SK-N-SH (cell line): ENCODE measurements at regions not wholly inside any gene's neighbourhood (a gene's known extent, or its start where the extent isn't known, plus 50 kb on each side); places are given as distances from the start of the nearest gene placed in this dataset.

Experiments
- CTCF ChIA-PET: fragments of 300-600, 350-600 bp; formaldehyde crosslinking; extraction: SDS; loops from one replicate; lab custom pipeline; 2021; lab: Yijun Ruan, JAX
- POLR2A ChIA-PET: fragments of 350-600 bp; sonication (Branson Sonifier 250); formaldehyde crosslinking; extraction: SDS; loops from one replicate; lab custom pipeline; 2020; ENCODE audit warnings: antibody characterized with exemption, inconsistent platforms; lab: Yijun Ruan, JAX
- DNase-seq: peaks from one replicate; pipeline ENCODE4 v3.0.0; 2012
- H2AFZ ChIP-seq: fragments of 200-600 bp; sonication (generic); 2 replicates; pipeline ENCODE4 v1.8.1; 2016; ENCODE audit warnings: antibody characterized with exemption, mild to moderate bottlenecking, low read depth
- H3F3A ChIP-seq: fragments of 200-600 bp; sonication (generic); replicated peaks from 2 replicates; pipeline ENCODE3; 2016; ENCODE audit warnings: antibody characterized with exemption, mild to moderate bottlenecking; ENCODE audit not compliant: insufficient read depth
- H3K27ac ChIP-seq, 2 experiments: fragments of 200-500 bp in 1 of 2; fragments of 200-600 bp in 1 of 2; sonication (Bioruptor generic) in 1 of 2; sonication (generic), shearing (Covaris generic) in 1 of 2; 2 replicates each; pipeline versions ENCODE4 v1.5.1 to v1.6.1; 2014 to 2016; ENCODE audit warnings: low read depth in 2 of 2, inconsistent platforms in 1 of 2, low read length in 1 of 2, mild to moderate bottlenecking in 1 of 2, mixed read lengths in 1 of 2
- H3K27me3 ChIP-seq: fragments of 200-600 bp; sonication (generic), shearing (Covaris generic); 2 replicates; pipeline ENCODE4 v1.6.1; 2016; ENCODE audit warnings: mixed run types; ENCODE audit not compliant: insufficient read depth
- H3K36me3 ChIP-seq, 2 experiments: fragments of 200-500 bp in 1 of 2; fragments of 200-600 bp in 1 of 2; sonication (Bioruptor generic) in 1 of 2; sonication (generic) in 1 of 2; replicated peaks in 1 of 2; 2 replicates each; pipeline versions ENCODE3 to v1.5.1; 2014 to 2016; ENCODE audit warnings: low read length in 1 of 2, mild to moderate bottlenecking in 1 of 2; ENCODE audit not compliant: insufficient read depth in 2 of 2, control insufficient read depth in 1 of 2
- H3K4me1 ChIP-seq, 2 experiments: fragments of 200-500 bp in 1 of 2; fragments of 200-600 bp in 1 of 2; sonication (Bioruptor generic) in 1 of 2; sonication (generic), shearing (Covaris generic) in 1 of 2; 2 replicates each; pipeline versions ENCODE4 v1.5.1 to v1.6.1; 2014 to 2016; ENCODE audit warnings: low read depth in 1 of 2, low read length in 1 of 2, mixed run types in 1 of 2; ENCODE audit not compliant: insufficient read depth in 2 of 2, control insufficient read depth in 1 of 2
- H3K4me2 ChIP-seq: fragments of 200-600 bp; sonication (generic), shearing (Covaris generic); 2 replicates; pipeline ENCODE4 v1.6.1; 2017; ENCODE audit warnings: mixed run types
- H3K4me3 ChIP-seq, 2 experiments: fragments of 200-500 bp in 1 of 2; fragments of 200-600 bp in 1 of 2; sonication (Bioruptor generic) in 1 of 2; sonication (generic), shearing (Covaris generic) in 1 of 2; 2 replicates each; pipeline versions ENCODE4 v1.5.1 to v1.8.1; 2014 to 2016; ENCODE audit warnings: low read depth in 2 of 2, inconsistent platforms in 1 of 2, low read length in 1 of 2, mild to moderate bottlenecking in 1 of 2, mixed read lengths in 1 of 2, moderate library complexity in 1 of 2
- H3K79me2 ChIP-seq: fragments of 200-600 bp; sonication (generic); 2 replicates; pipeline ENCODE4 v1.8.1; 2017; ENCODE audit warnings: mild to moderate bottlenecking; ENCODE audit not compliant: insufficient read depth
- H3K9ac ChIP-seq: fragments of 200-600 bp; sonication (generic); 2 replicates; pipeline ENCODE4 v1.6.1; 2017; ENCODE audit warnings: mixed run types
- H3K9me2 ChIP-seq: fragments of 200-600 bp; sonication (generic); 2 replicates; pipeline ENCODE4 v1.6.1; 2017; ENCODE audit warnings: mixed run types
- H3K9me3 ChIP-seq: fragments of 200-600 bp; sonication (generic); 2 replicates; pipeline ENCODE4 v1.6.1; 2017; ENCODE audit warnings: mixed run types, mild to moderate bottlenecking, moderate library complexity
- H4K20me1 ChIP-seq: fragments of 200-600 bp; sonication (generic); 2 replicates; pipeline ENCODE4 v1.6.1; 2017; ENCODE audit warnings: mild to moderate bottlenecking, mixed run types; ENCODE audit not compliant: insufficient read depth
- CHD2 ChIP-seq: fragments of 150-350 bp; IDR thresholded peaks from 2 replicates; pipeline ENCODE4 v1.6.1; 2018; ENCODE audit warnings: low read length; ENCODE audit not compliant: partially characterized antibody
- CTCF ChIP-seq: fragments of 200-600 bp; sonication (generic); IDR thresholded peaks from 2 replicates; pipeline ENCODE4 v1.6.1; 2017; ENCODE audit warnings: antibody characterized with exemption, mild to moderate bottlenecking, moderate library complexity
- EP300 ChIP-seq, 2 experiments: IDR thresholded peaks; 2 replicates each; pipeline versions ENCODE4 v1.4.0 to v1.6.1; 2012; ENCODE audit warnings: borderline replicate concordance in 1 of 2, low read depth in 1 of 2, low read length in 1 of 2
- EZH2phosphoT487 ChIP-seq: fragments of 200-600 bp; sonication (generic); IDR thresholded peaks from 2 replicates; pipeline ENCODE4 v1.6.1; 2017; ENCODE audit warnings: low read depth, mixed run types, mild to moderate bottlenecking, antibody characterized with exemption, moderate library complexity, borderline replicate concordance
- FOSL2 ChIP-seq: IDR thresholded peaks from 2 replicates; pipeline ENCODE4 v1.4.0; 2012; ENCODE audit warnings: low read depth, mild to moderate bottlenecking, moderate library complexity, borderline replicate concordance
- FOXM1 ChIP-seq: IDR thresholded peaks from 2 replicates; pipeline ENCODE4 v1.4.0; 2012; ENCODE audit warnings: low read depth, mild to moderate bottlenecking
- GABPA ChIP-seq: IDR thresholded peaks from 2 replicates; pipeline ENCODE4 v1.4.0; 2012; ENCODE audit warnings: low read depth, mild to moderate bottlenecking
- GATA2 ChIP-seq: sonication (generic); formaldehyde crosslinking; IDR thresholded peaks from 2 replicates; pipeline ENCODE4 v1.5.0; 2020; ENCODE audit warnings: mild to moderate bottlenecking, missing genetic modification reagents
- IRF3 ChIP-seq: fragments of 150-350 bp; IDR thresholded peaks from 2 replicates; pipeline ENCODE4 v1.6.1; 2016; ENCODE audit warnings: mild to moderate bottlenecking, low read depth, low read length
- MEF2A ChIP-seq: IDR thresholded peaks from 2 replicates; pipeline ENCODE4 v1.4.0; 2012; ENCODE audit warnings: low read depth, borderline replicate concordance
- MXI1 ChIP-seq: IDR thresholded peaks from 2 replicates; pipeline ENCODE4 v1.6.1; 2012; ENCODE audit warnings: mild to moderate bottlenecking, low read depth, low read length, improper control_type of control experiment
- NRF1 ChIP-seq: IDR thresholded peaks from 2 replicates; pipeline ENCODE4 v1.6.1; 2012; ENCODE audit warnings: low read depth, mild to moderate bottlenecking, low read length
- POLR2AphosphoS5 ChIP-seq: IDR thresholded peaks from 2 replicates; pipeline ENCODE4 v1.6.1; 2012; ENCODE audit warnings: low read depth, low read length
- RCOR1 ChIP-seq: fragments of 150-350 bp; IDR thresholded peaks from 2 replicates; pipeline ENCODE4 v1.6.1; 2017; ENCODE audit warnings: antibody characterized with exemption, low read length
- RXRA ChIP-seq: IDR thresholded peaks from 2 replicates; pipeline ENCODE4 v1.4.0; 2012; ENCODE audit warnings: low read depth, mild to moderate bottlenecking, borderline replicate concordance
- SIN3A ChIP-seq: IDR thresholded peaks from 2 replicates; pipeline ENCODE4 v1.6.1; 2012; ENCODE audit warnings: low read depth, mild to moderate bottlenecking, low read length, moderate library complexity, borderline replicate concordance
- TAF1 ChIP-seq: IDR thresholded peaks from 2 replicates; pipeline ENCODE4 v1.6.1; 2012; ENCODE audit warnings: low read depth, mild to moderate bottlenecking, low read length, moderate library complexity, borderline replicate concordance
- TCF12 ChIP-seq: IDR thresholded peaks from 2 replicates; pipeline ENCODE4 v1.4.0; 2012
- TEAD4 ChIP-seq: IDR thresholded peaks from 2 replicates; pipeline ENCODE4 v1.4.0; 2012; ENCODE audit warnings: mild to moderate bottlenecking, borderline replicate concordance; ENCODE audit not compliant: insufficient read depth
- USF2 ChIP-seq: fragments of 150-350 bp; IDR thresholded peaks from 2 replicates; pipeline ENCODE4 v1.6.1; 2017; ENCODE audit warnings: antibody characterized with exemption, low read length, low read depth, borderline replicate concordance
- YY1 ChIP-seq: IDR thresholded peaks from 2 replicates; pipeline ENCODE4 v1.4.0; 2012; ENCODE audit warnings: low read depth, mild to moderate bottlenecking
- ZBTB33 ChIP-seq: IDR thresholded peaks from 2 replicates; pipeline ENCODE4 v1.4.0; 2012; ENCODE audit warnings: low read depth, borderline replicate concordance
- WGBS: methylation state at CpG from one replicate; pipeline ENCODE4 v1.1.6; 2017; ENCODE audit warnings: low lambda C conversion rate; 5-methylcytosine and 5-hydroxymethylcytosine counted together

- Histone ChIP-seq H3K9me3 (no peaks in the 10 kb centered on the region), H2AFZ (no peak overlapping the region), H3K4me1 (no peaks in the 10 kb centered on the region), H3F3A (peaks cover 6% of the 10 kb centered on the region), H3K4me3 (no peak overlapping the region), H3K27ac (no peak overlapping the region), H3K36me3 (no peaks in the 10 kb centered on the region), H3K4me2 (no peak overlapping the region), H3K27me3 (no peaks in the 10 kb centered on the region), H3K79me2 (no peaks in the 10 kb centered on the region), H3K9ac (no peak overlapping the region), H3K9me2 (no peaks in the 10 kb centered on the region), H4K20me1 (no peaks in the 10 kb centered on the region)
- ChIA-PET CTCF (no interaction called here), POLR2A (no interaction called here)
- DNase-seq = no peak
- TF ChIP-seq SIN3A (no peak), RCOR1 (no peak), MEF2A (no peak), NRF1 (no peak), TEAD4 (no peak), RXRA (no peak), FOXM1 (no peak), EZH2phosphoT487 (no peak), FOSL2 (no peak), TCF12 (no peak), POLR2AphosphoS5 (no peak), USF2 (no peak), MXI1 (no peak), YY1 (no peak), GABPA (no peak), IRF3 (no peak)
These were observed 63.7 kb upstream of the HPF1 start for GRCh38 chr4:169821402-169821801.

GRCh38 chr4:169818063-169818679 is 60.4 kb upstream of the HPF1 start:
- Histone ChIP-seq H3K27ac (no peak overlapping the region), H3K27me3 (no peaks in the 10 kb centered on the region), H3K4me1 (no peaks in the 10 kb centered on the region), H3K79me2 (no peaks in the 10 kb centered on the region), H4K20me1 (no peaks in the 10 kb centered on the region), H3F3A (peaks cover 6% of the 10 kb centered on the region), H2AFZ (peak overlapping the region; percentile 33; the same call in 1 of the 2 replicates), H3K9ac (no peak overlapping the region), H3K36me3 (no peaks in the 10 kb centered on the region), H3K9me3 (no peaks in the 10 kb centered on the region), H3K4me2 (no peak overlapping the region), H3K4me3 (no peak overlapping the region), H3K9me2 (no peaks in the 10 kb centered on the region)
- 44% methylated on average over 6 of the region's 6 CpGs for WGBS
- POLR2A ChIA-PET = no interaction called here
- CTCF ChIA-PET = interaction anchor here (2.7 kb wide), 1 partner anchor 8 kb away, joined by 15 read pairs; no protein-coding TSS in a partner anchor
- no peak for DNase-seq
- TF ChIP-seq ZBTB33 = no peak
- no peak for TF ChIP-seq CHD2
- no peak for TF ChIP-seq TCF12
- TF ChIP-seq EP300 (IDR thresholded peaks at IDR 0.05; ENCODE audit: borderline replicate concordance in 1 of 2, low read depth in 1 of 2, low read length in 1 of 2) = no peak
- no peak for TF ChIP-seq TAF1
- TF ChIP-seq IRF3 = no peak
- no peak for TF ChIP-seq CTCF
- TF ChIP-seq YY1 = no peak
- TF ChIP-seq GATA2 (CRISPR knock-in tag) = no peak
